Neural cell (in vitro differentiated cells): ENCODE measurements at regions not wholly inside any gene's neighbourhood (a gene's known extent, or its start where the extent isn't known, plus 50 kb on each side); places are given as distances from the start of the nearest gene placed in this dataset.

Source experiments
- H2AFZ ChIP-seq: fragments of 200-600, 300-800 bp; sonication (generic), shearing (Covaris generic); 2 replicates; pipeline ENCODE4 v1.6.0; 2014; ENCODE audit warnings: low read depth, mild to moderate bottlenecking, antibody characterized with exemption, low read length, moderate library complexity
- H3F3A ChIP-seq: fragments of 200-600 bp; shearing (Covaris generic); 2 replicates; pipeline ENCODE4 v1.6.1; 2016; ENCODE audit warnings: mild to moderate bottlenecking, moderate library complexity, mixed read lengths, antibody characterized with exemption, low read length; ENCODE audit not compliant: insufficient read depth, poor library complexity, severe bottlenecking
- H3K27ac ChIP-seq: fragments of 200-600, 300-800 bp; sonication (generic), shearing (Covaris generic); 2 replicates; pipeline ENCODE4 v1.5.1; 2014; ENCODE audit warnings: mild to moderate bottlenecking, low read length, moderate library complexity
- H3K27me3 ChIP-seq: fragments of 300-800, 200-600 bp; sonication (generic), shearing (Covaris generic); 2 replicates; pipeline ENCODE4 v1.6.0; 2014; ENCODE audit warnings: mild to moderate bottlenecking, low read depth, low read length, moderate library complexity; ENCODE audit not compliant: insufficient read depth
- H3K36me3 ChIP-seq: fragments of 300-800, 200-600 bp; sonication (generic), shearing (Covaris generic); 2 replicates; pipeline ENCODE4 v1.5.1; 2014; ENCODE audit warnings: mild to moderate bottlenecking, antibody characterized with exemption, low read length, moderate library complexity; ENCODE audit not compliant: insufficient read depth
- H3K4me2 ChIP-seq: fragments of 300-800, 200-600 bp; sonication (generic), shearing (Covaris generic); 2 replicates; pipeline ENCODE4 v1.6.0; 2014; ENCODE audit warnings: mild to moderate bottlenecking, low read length
- H3K4me3 ChIP-seq: fragments of 300-800, 200-600 bp; sonication (generic), shearing (Covaris generic); 2 replicates; pipeline ENCODE4 v1.5.1; 2014; ENCODE audit warnings: mild to moderate bottlenecking, low read length, moderate library complexity
- H3K79me2 ChIP-seq: fragments of 200-600 bp; shearing (Covaris generic); replicated peaks from 2 replicates; pipeline ENCODE4 v1.6.0; 2014; ENCODE audit warnings: mild to moderate bottlenecking, low read length, moderate library complexity; ENCODE audit not compliant: insufficient read depth
- H3K9ac ChIP-seq: fragments of 300-800, 200-600 bp; sonication (generic), shearing (Covaris generic); 2 replicates; pipeline ENCODE4 v1.6.1; 2016; ENCODE audit warnings: mild to moderate bottlenecking, low read length, mixed read lengths
- H3K9me2 ChIP-seq: fragments of 200-600 bp; shearing (Covaris generic); 2 replicates; pipeline ENCODE4 v1.6.1; 2016; ENCODE audit warnings: mild to moderate bottlenecking, low read length, mixed read lengths; ENCODE audit not compliant: insufficient read depth
- H3K9me3 ChIP-seq: fragments of 200-600, 300-800 bp; sonication (generic), shearing (Covaris generic); 2 replicates; pipeline ENCODE4 v1.6.1; 2016; ENCODE audit warnings: mild to moderate bottlenecking, mixed run types, low read length, moderate library complexity, mixed read lengths
- H4K20me1 ChIP-seq: fragments of 200-600 bp; shearing (Covaris generic); 2 replicates; pipeline ENCODE4 v1.6.1; 2016; ENCODE audit warnings: mild to moderate bottlenecking, mixed run types; ENCODE audit not compliant: insufficient read depth
- CTCF ChIP-seq: fragments of 450-650 bp; IDR thresholded peaks from 2 replicates; pipeline ENCODE4 v1.5.1; 2014; ENCODE audit warnings: antibody characterized with exemption, mild to moderate bottlenecking, moderate library complexity; ENCODE audit not compliant: poor library complexity, severe bottlenecking
- EP300 ChIP-seq: fragments of 450-650 bp; conservative IDR thresholded peaks from 2 replicates; pipeline ENCODE4 v1.6.1; 2014; ENCODE audit warnings: antibody characterized with exemption, mild to moderate bottlenecking, moderate library complexity; ENCODE audit not compliant: poor library complexity, severe bottlenecking
- EZH2 ChIP-seq: fragments of 200-600, 300-800 bp; shearing (Covaris generic), sonication (generic); IDR thresholded peaks from 2 replicates; pipeline ENCODE4 v1.6.1; 2014; ENCODE audit warnings: antibody characterized with exemption, low read length, borderline replicate concordance, mild to moderate bottlenecking; ENCODE audit not compliant: insufficient read depth, poor library complexity, severe bottlenecking
- MXI1 ChIP-seq: fragments of 450-650 bp; conservative IDR thresholded peaks from 2 replicates; pipeline ENCODE4 v1.6.1; 2014; ENCODE audit warnings: antibody characterized with exemption, mild to moderate bottlenecking; ENCODE audit not compliant: poor library complexity, severe bottlenecking
- POLR2AphosphoS5 ChIP-seq: IDR thresholded peaks from 2 replicates; pipeline ENCODE4 v1.6.1; 2012
- RAD21 ChIP-seq: fragments of 450-650 bp; conservative IDR thresholded peaks from 2 replicates; pipeline ENCODE4 v1.6.1; 2014; ENCODE audit warnings: antibody characterized with exemption, mild to moderate bottlenecking, moderate library complexity
- REST ChIP-seq: IDR thresholded peaks from 2 replicates; pipeline ENCODE4 v1.6.1; 2012; ENCODE audit warnings: borderline replicate concordance
- SMC3 ChIP-seq: fragments of 450-650 bp; conservative IDR thresholded peaks from 2 replicates; pipeline ENCODE4 v1.6.1; 2014; ENCODE audit warnings: antibody characterized with exemption, mild to moderate bottlenecking, moderate library complexity; ENCODE audit not compliant: poor library complexity
- TAF1 ChIP-seq: IDR thresholded peaks from 2 replicates; pipeline ENCODE4 v1.6.1; 2012; ENCODE audit warnings: low read depth

DNA sequence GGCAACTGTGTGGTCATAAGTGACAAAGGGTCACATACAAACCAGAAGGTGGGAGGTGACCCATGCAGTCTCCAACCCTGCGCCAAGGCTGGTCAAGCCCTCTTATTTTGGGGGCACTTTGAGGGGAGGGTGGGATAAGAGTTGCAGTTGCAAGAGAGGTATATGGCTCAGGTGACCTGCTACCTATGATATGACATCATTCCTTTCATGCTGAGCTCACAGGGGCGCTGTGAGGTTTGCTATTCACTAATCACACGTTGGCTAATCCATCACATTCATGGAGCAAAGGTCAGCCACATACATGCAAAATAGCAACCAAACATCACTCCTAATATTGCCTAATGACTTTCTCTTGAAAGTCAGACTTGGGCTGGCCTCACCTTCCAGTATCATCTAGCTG, 72.0 kb upstream of the PAXBP1 start:
- no peak overlapping the region for H3K9ac ChIP-seq
- H4K20me1 ChIP-seq, result no peaks in the 10 kb centered on the region
- no peak overlapping the region for H3K27ac ChIP-seq
- TF ChIP-seq POLR2AphosphoS5 (no peak), EP300 (no peak)
- H3K27me3 ChIP-seq, result no peaks in the 10 kb centered on the region
- no peaks in the 10 kb centered on the region for H3K9me2 ChIP-seq
- no peaks in the 10 kb centered on the region for H3K79me2 ChIP-seq
- no peak overlapping the region for H2AFZ ChIP-seq
- no peaks in the 10 kb centered on the region for H3F3A ChIP-seq
- no peak overlapping the region for H3K4me2 ChIP-seq
- H3K4me3 ChIP-seq, result no peak overlapping the region
- no peaks in the 10 kb centered on the region for H3K9me3 ChIP-seq
- no peaks in the 10 kb centered on the region for H3K36me3 ChIP-seq

DNA sequence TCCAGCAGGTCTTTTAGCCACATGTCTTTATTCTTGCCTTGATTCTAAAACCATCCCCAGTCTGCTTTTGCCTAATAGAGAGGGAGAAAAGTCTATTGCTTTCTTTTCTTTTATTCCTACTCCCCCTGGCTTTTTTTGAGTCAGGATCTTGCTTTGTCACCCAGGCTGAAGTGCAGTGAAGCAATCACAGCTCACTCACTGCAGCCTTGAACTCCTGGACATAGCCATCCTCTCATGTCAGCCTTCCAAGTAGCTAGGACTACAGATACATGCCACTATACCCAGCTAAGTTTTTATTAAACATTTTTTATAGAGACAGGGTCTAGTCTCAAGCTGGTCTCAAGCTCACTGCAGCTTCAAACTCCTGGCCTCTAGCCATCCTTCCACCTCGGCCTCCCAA, 72.5 kb upstream of the PAXBP1 start:
- H2AFZ ChIP-seq, result no peak overlapping the region
- H3K36me3 ChIP-seq, result no peaks in the 10 kb centered on the region
- H3K4me2 ChIP-seq, result no peak overlapping the region
- no peaks in the 10 kb centered on the region for H3K79me2 ChIP-seq
- no peaks in the 10 kb centered on the region for H4K20me1 ChIP-seq
- H3F3A ChIP-seq, result no peaks in the 10 kb centered on the region
- no peaks in the 10 kb centered on the region for H3K27me3 ChIP-seq
- no peak overlapping the region for H3K4me3 ChIP-seq
- no peak overlapping the region for H3K27ac ChIP-seq
- no peaks in the 10 kb centered on the region for H3K9me2 ChIP-seq
- TF ChIP-seq CTCF, result no peak
- TF ChIP-seq MXI1, result no peak
- no peak for TF ChIP-seq RAD21
- TF ChIP-seq EP300, result no peak
- TF ChIP-seq POLR2AphosphoS5, result no peak
- TF ChIP-seq SMC3, result no peak
- H3K9ac ChIP-seq, result no peak overlapping the region
- H3K9me3 ChIP-seq, result no peaks in the 10 kb centered on the region

DNA sequence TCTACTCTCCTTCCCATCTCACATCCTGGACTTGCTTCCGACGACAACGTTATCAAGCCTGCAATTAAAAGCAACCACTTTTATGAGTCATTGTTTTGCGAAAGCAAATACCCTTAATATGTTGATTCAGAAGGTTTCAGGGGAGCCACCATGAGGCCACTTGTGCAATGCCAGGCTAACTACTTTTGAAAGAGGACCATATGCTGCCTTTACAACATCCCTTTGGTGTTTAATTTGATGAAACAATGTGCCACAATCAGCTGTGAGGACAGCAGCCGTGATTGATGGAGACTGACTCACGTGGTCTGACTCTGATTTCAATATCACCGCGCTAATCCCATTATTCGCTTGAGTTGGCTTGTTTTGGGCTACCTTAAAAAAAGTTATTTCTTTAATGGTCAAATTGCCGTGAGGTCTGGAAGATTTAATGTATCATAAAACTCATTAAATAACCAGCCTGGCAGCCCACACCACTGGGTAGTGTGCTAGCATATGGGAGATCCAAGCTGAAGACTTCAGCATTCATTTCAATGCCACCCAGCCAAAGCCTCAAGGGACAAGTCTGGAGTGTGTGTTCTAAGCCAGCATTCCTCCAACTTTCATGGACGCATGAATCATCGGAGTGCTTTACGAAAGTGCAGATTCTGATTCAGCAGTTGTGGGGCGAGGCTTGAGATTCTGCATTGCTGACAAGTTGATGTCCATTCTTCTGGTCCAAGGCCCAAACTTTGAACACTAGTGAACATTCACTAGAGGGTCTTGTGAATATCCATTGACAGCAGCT, 73.3 kb upstream of the PAXBP1 start:
- Histone ChIP-seq H3K9me3 (no peaks in the 10 kb centered on the region), H3K27ac (no peak overlapping the region), H3K79me2 (no peaks in the 10 kb centered on the region), H3K4me3 (no peak overlapping the region), H3K4me2 (no peak overlapping the region), H3F3A (no peaks in the 10 kb centered on the region), H3K27me3 (no peaks in the 10 kb centered on the region), H4K20me1 (no peaks in the 10 kb centered on the region), H2AFZ (no peak overlapping the region), H3K9ac (no peak overlapping the region), H3K36me3 (no peaks in the 10 kb centered on the region), H3K9me2 (no peaks in the 10 kb centered on the region)
- no peak for TF ChIP-seq POLR2AphosphoS5

- no peaks in the 10 kb centered on the region for H3K9me3 ChIP-seq
- no peaks in the 10 kb centered on the region for H3K36me3 ChIP-seq
- H3K9ac ChIP-seq, result no peak overlapping the region
- no peak overlapping the region for H3K27ac ChIP-seq
- H4K20me1 ChIP-seq, result no peaks in the 10 kb centered on the region
- H3K4me2 ChIP-seq, result no peak overlapping the region
- H3F3A ChIP-seq, result no peaks in the 10 kb centered on the region
- H3K4me3 ChIP-seq, result no peak overlapping the region
- H3K27me3 ChIP-seq, result no peaks in the 10 kb centered on the region
- H2AFZ ChIP-seq, result no peak overlapping the region
- TF ChIP-seq EP300 (no peak), MXI1 (no peak), TAF1 (no peak), RAD21 (no peak), POLR2AphosphoS5 (no peak), CTCF (no peak), SMC3 (no peak), REST (no peak), EZH2 (no peak)
- H3K9me2 ChIP-seq, result no peaks in the 10 kb centered on the region
- no peaks in the 10 kb centered on the region for H3K79me2 ChIP-seq
These were observed 87.1 kb upstream of the PAXBP1 start for GRCh38 chr21:32858628-32859027.
